Mesodermal cell (in vitro differentiated cells): ENCODE measurements at regions not wholly inside any gene's neighbourhood (a gene's known extent, or its start where the extent isn't known, plus 50 kb on each side); places are given as distances from the start of the nearest gene placed in this dataset.

Source experiments
- H3K27ac ChIP-seq: 2 replicates; pipeline ENCODE4 v1.7.0; 2013; ENCODE audit warnings: mild to moderate bottlenecking, low read depth, low read length, moderate library complexity; ENCODE audit not compliant: severe bottlenecking
- H3K36me3 ChIP-seq: 2 replicates; pipeline ENCODE4 v1.7.1; 2013; ENCODE audit warnings: mild to moderate bottlenecking, low read length, moderate library complexity; ENCODE audit not compliant: control insufficient read depth, insufficient read depth
- H3K4me1 ChIP-seq: one replicate; pipeline ENCODE4 v1.7.1; 2013; ENCODE audit warnings: mild to moderate bottlenecking, low read length; ENCODE audit not compliant: insufficient read depth, control insufficient read depth, poor library complexity, severe bottlenecking
- H3K4me3 ChIP-seq: 2 replicates; pipeline ENCODE4 v1.7.0; 2013; ENCODE audit warnings: low read length, control low read depth, mild to moderate bottlenecking; ENCODE audit not compliant: insufficient read depth, poor library complexity, severe bottlenecking; ENCODE audit errors: extremely low read depth
- H3K9me3 ChIP-seq: 2 replicates; pipeline ENCODE4 v1.7.1; 2013; ENCODE audit warnings: mild to moderate bottlenecking, low read length, moderate library complexity; ENCODE audit not compliant: control insufficient read depth
- WGBS, 2 experiments: methylation state at CpG; one replicate each; pipeline ENCODE4 v1.1.5; 2013; ENCODE audit warnings: missing lambda C conversion rate in 2 of 2; ENCODE audit not compliant: insufficient coverage in 2 of 2; 5-methylcytosine and 5-hydroxymethylcytosine counted together

DNA sequence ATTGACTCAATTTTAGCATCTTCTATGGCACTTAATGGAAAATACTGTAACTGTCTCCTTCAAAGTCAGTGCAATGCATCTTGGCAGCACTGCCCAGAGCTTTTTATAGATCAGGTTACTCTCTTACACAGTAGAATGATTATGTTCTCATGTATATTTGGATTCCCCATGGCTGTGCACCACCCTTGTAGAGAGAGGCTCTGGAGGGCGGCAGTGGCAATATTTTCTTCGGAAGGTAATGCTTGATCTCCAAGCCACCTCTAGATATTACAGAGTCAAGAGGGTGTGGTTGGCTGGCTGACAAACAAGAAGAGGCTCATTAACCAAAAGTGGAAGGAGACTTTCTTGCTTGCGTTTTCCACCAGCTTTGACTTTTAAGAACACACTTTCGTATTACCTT is 72.8 kb upstream of the ARSJ start:
- no peaks in the 10 kb centered on the region for H3K36me3 ChIP-seq
- no peak overlapping the region for H3K4me3 ChIP-seq
- WGBS, 2 experiments, result 100% methylated on average over 1 of the region's 4 CpGs; no CpG with 5 or more reads in 1 of the 2 experiments
- H3K27ac ChIP-seq, result no peak overlapping the region
- H3K4me1 ChIP-seq, result no peaks in the 10 kb centered on the region
- H3K9me3 ChIP-seq, result no peaks in the 10 kb centered on the region

DNA sequence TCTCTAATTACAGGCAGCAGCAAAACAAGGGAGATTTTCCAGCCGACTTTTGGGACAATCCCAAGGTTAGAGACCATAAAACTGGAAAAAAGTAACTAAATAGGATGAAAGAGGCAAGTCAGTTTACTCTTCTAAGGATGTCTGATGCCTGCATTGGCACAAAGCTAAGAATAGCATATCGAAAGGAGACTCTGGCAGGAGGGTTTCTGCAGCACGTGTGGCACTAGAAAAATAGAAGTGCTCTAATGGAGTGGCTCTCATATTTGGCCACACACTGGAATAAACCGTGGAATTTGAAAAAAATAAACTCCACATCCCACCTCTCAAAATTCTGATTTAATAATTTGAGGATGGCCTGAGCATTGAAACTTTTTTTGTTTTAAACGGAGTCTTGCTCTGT is 77.2 kb upstream of the ARSJ start:
- Histone ChIP-seq H3K27ac (no peak overlapping the region), H3K36me3 (no peaks in the 10 kb centered on the region), H3K9me3 (no peaks in the 10 kb centered on the region), H3K4me1 (no peaks in the 10 kb centered on the region), H3K4me3 (no peak overlapping the region)
- 90 to 91% methylated on average over 3 of the region's 5 CpGs for WGBS, 2 experiments

DNA sequence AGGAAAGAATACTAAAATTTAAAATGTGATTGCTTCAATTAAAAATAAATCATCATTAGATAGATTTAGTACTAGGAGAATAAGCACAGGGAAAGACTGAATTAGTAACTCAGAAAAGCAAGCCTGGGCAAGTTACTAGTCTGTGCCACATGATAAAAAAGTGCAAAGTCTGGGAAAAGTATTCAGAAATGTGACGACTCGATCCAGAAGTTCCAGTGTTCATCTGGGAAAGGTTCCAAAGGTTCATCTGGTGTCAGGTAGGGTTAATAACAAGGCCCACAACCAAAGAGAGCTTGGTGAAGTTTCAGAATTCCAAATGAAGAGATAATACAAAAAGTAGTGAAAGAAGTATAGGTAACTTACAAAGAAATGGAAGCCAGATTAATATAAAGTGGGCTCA is 78.3 kb upstream of the ARSJ start:
- WGBS, 2 experiments, result 91 to 93% methylated on average over 2 of the region's 2 CpGs
- no peak overlapping the region for H3K27ac ChIP-seq

DNA sequence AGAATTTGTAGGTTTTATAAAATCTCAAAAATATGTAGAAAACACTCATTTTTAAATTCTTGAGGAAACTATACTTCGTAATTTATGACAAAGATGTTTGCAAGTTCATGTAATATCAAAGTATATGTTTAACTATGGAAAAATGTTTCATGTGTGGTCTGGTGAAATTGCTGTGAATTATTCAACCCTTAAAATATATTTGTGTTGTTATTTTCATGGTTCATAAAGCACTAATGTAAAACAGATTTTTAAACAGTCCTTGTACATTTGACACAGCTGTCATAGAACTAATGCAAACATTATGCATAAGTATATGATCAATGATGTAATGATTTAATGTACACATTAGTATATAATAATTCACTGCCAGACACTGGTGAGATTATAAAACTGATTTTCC is 83.1 kb upstream of the ARSJ start:
- Histone ChIP-seq H3K4me1 (no peaks in the 10 kb centered on the region), H3K9me3 (no peaks in the 10 kb centered on the region), H3K36me3 (no peaks in the 10 kb centered on the region), H3K4me3 (no peak overlapping the region), H3K27ac (no peak overlapping the region)
- no CpG with 5 or more reads among the region's 1 CpG for WGBS, 2 experiments

More for the DNA sequence above, 78.3 kb upstream of the ARSJ start:
- H3K4me1 ChIP-seq, result no peaks in the 10 kb centered on the region
- no peaks in the 10 kb centered on the region for H3K36me3 ChIP-seq
- no peaks in the 10 kb centered on the region for H3K9me3 ChIP-seq
- H3K4me3 ChIP-seq, result no peak overlapping the region

DNA sequence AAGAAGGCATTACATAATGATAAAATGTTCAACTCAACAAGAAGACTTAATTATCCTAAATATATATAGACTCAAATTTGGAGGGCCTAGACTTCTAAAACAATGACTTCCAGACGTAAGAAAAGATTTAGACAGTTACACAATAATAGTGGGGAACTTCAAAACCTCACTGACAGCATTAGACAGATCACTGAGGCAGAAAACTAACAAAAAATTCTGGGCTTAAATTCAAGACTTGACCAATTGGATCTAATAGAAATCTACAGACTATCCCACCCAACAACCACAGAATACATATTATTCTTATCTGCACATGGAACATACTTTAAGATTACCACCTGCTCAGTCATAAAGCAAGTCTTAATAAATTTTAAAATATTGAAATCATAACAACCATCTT is 93.3 kb upstream of the ARSJ start:
- H3K36me3 ChIP-seq, result no peaks in the 10 kb centered on the region
- no CpG with 5 or more reads among the region's 1 CpG for WGBS, 2 experiments
- H3K4me1 ChIP-seq, result no peaks in the 10 kb centered on the region
- no peaks in the 10 kb centered on the region for H3K9me3 ChIP-seq
- H3K4me3 ChIP-seq, result no peak overlapping the region
- H3K27ac ChIP-seq, result no peak overlapping the region

DNA sequence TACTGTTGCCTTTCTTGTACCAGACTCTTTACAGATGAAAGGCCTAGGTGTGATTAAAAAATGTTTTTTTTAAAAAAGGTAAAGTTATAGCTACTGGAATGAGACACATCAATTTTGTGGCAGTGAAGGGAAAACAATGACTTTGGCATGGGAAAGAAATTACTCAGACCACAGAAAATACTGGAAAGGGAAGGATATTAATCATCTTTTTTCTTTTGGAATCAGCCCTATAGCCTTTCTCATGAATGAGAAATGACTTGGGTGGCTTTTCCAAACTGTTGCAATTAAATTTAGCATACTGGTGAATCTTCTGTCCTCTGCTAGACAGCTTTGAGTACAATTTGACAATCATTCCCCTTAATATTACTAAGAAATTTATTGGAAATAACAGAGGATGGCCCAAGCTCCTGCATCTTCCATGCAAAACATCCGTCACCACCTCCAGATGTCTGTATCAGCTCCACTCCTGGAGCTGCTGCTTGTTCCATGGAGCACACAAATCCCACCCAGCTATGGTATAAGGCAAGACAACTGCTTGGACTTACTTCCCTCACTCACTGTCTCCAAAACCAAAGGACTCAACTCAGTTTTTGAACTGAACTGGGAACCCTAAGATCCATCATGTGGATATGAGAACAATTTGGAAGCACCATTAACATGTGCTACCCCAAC is 97.6 kb upstream of the ARSJ start:
- Histone ChIP-seq H3K9me3 (no peaks in the 10 kb centered on the region), H3K4me1 (no peaks in the 10 kb centered on the region), H3K4me3 (no peak overlapping the region), H3K27ac (no peak overlapping the region), H3K36me3 (no peaks in the 10 kb centered on the region)
- 100% methylated on average over 1 of the region's 1 CpG for WGBS, 2 experiments

DNA sequence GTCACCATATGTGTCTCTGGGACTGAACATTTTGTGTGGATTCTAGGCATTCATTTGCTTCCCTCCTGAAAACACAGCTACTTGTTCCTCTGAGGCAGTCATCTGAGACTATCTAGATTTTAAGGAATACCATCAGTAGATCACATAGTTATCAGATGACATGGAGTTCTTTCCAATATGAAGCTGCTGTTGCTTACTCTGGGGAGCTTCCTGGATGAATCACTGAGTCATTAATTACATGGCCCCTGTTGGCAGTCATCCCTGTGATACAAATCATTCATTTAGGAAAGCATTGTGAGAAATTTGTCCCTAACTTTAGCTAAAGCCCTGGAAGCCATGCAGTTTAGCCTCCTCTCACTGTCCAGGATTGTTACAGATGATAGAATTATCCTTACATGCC is 98.2 kb upstream of the ARSJ start:
- no peaks in the 10 kb centered on the region for H3K4me1 ChIP-seq
- no peak overlapping the region for H3K27ac ChIP-seq
- H3K9me3 ChIP-seq, result no peaks in the 10 kb centered on the region
- no peaks in the 10 kb centered on the region for H3K36me3 ChIP-seq
- no peak overlapping the region for H3K4me3 ChIP-seq

DNA sequence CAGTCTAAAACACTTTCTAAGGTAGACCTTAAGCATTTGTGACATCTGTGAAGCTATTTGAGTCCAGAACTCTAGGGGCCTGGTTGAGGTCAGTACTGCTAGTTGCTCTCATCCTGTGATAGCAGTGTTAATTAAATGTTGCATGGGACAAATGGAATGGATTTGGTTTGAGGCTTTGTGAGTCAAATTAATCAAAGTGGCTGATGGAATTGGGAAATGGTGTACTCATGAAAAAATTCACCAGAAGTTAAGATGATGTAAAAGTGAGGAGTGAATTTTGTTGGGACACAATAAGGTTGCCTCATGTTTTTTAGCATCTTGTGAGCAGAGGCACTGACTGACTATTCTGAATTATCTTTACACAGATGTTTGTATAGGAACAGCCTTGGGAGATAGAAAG is 99.2 kb upstream of the ARSJ start:
- no peaks in the 10 kb centered on the region for H3K36me3 ChIP-seq
- no peak overlapping the region for H3K27ac ChIP-seq
- no peak overlapping the region for H3K4me3 ChIP-seq
- H3K4me1 ChIP-seq, result no peaks in the 10 kb centered on the region
- no peaks in the 10 kb centered on the region for H3K9me3 ChIP-seq

DNA sequence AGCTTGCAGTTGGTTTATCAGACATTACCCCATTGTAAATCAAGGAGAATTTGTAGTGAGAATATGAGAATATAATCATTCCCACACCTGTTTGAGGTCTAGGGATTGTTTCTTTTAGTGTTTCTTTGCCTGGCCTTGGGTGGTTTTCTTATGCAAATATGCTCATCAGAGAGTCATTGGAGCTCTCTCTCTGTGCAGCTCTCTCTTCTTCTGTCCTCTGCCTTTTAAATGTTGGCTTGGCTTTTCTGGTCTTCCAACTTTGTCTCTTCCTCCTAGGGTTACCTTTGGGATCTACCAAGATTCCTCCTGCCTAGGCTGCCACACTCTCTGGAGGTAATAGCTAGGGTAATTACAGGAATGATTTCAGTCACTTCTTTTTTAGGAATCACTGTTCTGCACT is 102.3 kb upstream of the ARSJ start:
- Histone ChIP-seq H3K36me3 (no peaks in the 10 kb centered on the region), H3K4me3 (no peak overlapping the region), H3K27ac (no peak overlapping the region), H3K9me3 (no peaks in the 10 kb centered on the region), H3K4me1 (no peaks in the 10 kb centered on the region)

DNA sequence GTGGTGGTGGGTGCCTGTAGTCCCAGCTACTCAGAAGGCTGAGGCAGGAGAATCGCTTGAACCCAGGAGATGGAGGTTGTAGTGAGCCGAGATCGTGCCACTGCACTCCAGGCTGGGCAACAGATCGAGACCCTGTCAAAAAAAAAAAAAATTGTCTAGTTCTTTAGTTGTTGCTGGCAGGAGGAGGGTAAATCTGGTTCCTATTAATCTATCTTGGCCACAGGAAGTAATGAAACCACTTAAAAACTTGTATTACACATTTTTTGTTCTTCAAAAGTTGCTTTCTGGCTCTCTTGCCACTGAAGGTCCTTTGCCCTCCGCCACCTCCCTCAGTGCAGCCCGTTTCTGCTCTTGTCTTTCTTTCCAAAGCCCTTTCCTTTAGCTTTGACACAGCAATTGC is 102.9 kb upstream of the ARSJ start:
- no peaks in the 10 kb centered on the region for H3K36me3 ChIP-seq

DNA sequence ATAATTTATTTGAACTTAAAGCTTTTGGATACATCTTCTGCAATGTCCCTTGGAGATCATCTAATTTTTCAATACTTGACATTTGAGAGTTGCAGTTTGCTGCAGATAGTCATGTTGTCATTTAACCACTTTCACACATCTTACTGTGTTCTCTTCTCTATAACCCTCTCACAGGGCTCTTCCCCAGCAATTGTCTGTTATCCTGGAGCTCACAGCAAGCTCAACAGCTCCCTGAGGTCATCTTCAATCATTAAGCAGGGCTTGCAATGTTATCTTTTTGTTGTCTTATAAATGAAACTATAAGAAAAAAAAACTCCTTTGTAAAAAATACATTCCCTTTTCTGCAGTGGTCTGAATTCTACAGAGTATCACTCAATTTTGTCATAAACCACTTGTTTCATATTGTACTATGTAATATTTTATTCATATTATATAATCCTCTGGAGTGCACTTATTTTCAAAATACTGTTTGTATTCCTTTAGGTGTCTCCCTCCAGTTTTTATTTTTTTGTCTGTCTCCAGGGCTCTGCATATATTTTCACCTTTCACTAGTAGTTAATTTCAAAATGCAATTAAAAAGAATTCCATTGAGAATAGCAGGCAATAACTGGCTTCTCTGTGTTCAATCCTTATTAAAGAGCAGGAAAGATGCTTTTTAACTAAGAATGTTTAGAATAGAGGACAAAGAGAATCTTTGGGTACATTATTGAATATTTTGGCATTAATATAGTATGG is 106.3 kb upstream of the ARSJ start:
- H3K36me3 ChIP-seq, result no peaks in the 10 kb centered on the region

More for the DNA sequence above, 102.9 kb upstream of the ARSJ start:
- 90 to 94% methylated on average over 6 of the region's 6 CpGs for WGBS, 2 experiments
- no peaks in the 10 kb centered on the region for H3K9me3 ChIP-seq
- no peak overlapping the region for H3K4me3 ChIP-seq
- no peak overlapping the region for H3K27ac ChIP-seq
- H3K4me1 ChIP-seq, result no peaks in the 10 kb centered on the region

More for the DNA sequence above, 106.3 kb upstream of the ARSJ start:
- no peaks in the 10 kb centered on the region for H3K9me3 ChIP-seq
- no peak overlapping the region for H3K27ac ChIP-seq
- H3K4me3 ChIP-seq, result no peak overlapping the region
- H3K4me1 ChIP-seq, result no peaks in the 10 kb centered on the region
